ENCODE measurements at regions not wholly inside any gene's neighbourhood (a gene's known extent, or its start where the extent isn't known, plus 50 kb on each side); places are given as distances from the start of the nearest gene placed in this dataset.

DNA sequence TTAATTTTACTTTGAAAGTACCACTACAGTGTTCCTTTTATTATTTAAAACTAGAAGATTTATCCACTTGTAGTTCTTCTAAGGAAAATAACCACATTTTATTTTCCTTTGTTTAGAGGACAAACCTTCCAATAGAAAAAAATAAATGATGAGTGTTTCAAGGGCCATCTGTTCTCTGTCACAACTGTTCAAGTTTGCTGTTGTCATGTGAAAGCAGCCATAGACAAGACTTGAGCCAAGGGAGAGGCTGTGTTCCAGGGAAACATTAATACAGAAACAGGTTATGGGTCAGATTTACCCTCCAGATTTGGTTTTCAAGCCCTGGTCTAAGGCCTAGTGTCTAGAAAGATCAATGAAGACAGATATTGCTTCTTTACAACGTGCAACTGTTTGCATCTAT lies 463.6 kb downstream of the C6orf118 start:
- Histone ChIP-seq H3K36me3 (ENCODE audit: control insufficient read depth in 2 of 2, extremely low read depth in 1 of 2, insufficient read depth in 2 of 2, low read length in 2 of 2) (no peaks in the 10 kb centered on the region), H4K20me1 (ENCODE audit: control insufficient read depth, extremely low read depth, insufficient read depth, low read length) (no peaks in the 10 kb centered on the region), H3K9me1 (ENCODE audit: control insufficient read depth, extremely low read depth, insufficient read depth, low read length) (no peaks in the 10 kb centered on the region), H3K4me3 (ENCODE audit: control insufficient read depth in 2 of 3, extremely low read depth in 1 of 3, insufficient read depth in 2 of 3, low read depth in 1 of 3, low read length in 3 of 3) (no peak overlapping the region), H3K27ac (ENCODE audit: control insufficient read depth, insufficient read depth, low read length) (no peak overlapping the region), H2AFZ (ENCODE audit: control insufficient read depth, low read length) (no peak overlapping the region), H3K9ac (ENCODE audit: control insufficient read depth, extremely low read depth, insufficient read depth, low read length) (no peak overlapping the region), H3K4me1 (ENCODE audit: control insufficient read depth, extremely low read depth, insufficient read depth, low read length) (no peaks in the 10 kb centered on the region), H3K4me2 (ENCODE audit: control insufficient read depth, extremely low read depth, insufficient read depth, low read depth, low read length) (no peak overlapping the region), H3K9me3 (ENCODE audit: control insufficient read depth, low read depth, low read length) (no peaks in the 10 kb centered on the region), H3K27me3 (ENCODE audit: control insufficient read depth, extremely low read depth, insufficient read depth, low read length) (no peaks in the 10 kb centered on the region), H3K79me2 (ENCODE audit: control insufficient read depth, insufficient read depth, low read length) (no peaks in the 10 kb centered on the region)
- FAIRE-seq (no peak), DNase-seq (ENCODE audit: low read depth, low spot score) (no peak)
- TF ChIP-seq, protein P1, sequence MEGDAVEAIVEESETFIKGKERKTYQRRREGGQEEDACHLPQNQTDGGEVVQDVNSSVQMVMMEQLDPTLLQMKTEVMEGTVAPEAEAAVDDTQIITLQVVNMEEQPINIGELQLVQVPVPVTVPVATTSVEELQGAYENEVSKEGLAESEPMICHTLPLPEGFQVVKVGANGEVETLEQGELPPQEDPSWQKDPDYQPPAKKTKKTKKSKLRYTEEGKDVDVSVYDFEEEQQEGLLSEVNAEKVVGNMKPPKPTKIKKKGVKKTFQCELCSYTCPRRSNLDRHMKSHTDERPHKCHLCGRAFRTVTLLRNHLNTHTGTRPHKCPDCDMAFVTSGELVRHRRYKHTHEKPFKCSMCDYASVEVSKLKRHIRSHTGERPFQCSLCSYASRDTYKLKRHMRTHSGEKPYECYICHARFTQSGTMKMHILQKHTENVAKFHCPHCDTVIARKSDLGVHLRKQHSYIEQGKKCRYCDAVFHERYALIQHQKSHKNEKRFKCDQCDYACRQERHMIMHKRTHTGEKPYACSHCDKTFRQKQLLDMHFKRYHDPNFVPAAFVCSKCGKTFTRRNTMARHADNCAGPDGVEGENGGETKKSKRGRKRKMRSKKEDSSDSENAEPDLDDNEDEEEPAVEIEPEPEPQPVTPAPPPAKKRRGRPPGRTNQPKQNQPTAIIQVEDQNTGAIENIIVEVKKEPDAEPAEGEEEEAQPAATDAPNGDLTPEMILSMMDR (optimal IDR thresholded peaks at IDR 0.05 in 1 of 3, IDR thresholded peaks at IDR 0.05 in 1 of 3, conservative IDR thresholded peaks at IDR 0.05 in 1 of 3; ENCODE audit: extremely low read depth in 1 of 3, insufficient read depth in 2 of 3, low read length in 3 of 3): no peak
- TF ChIP-seq EZH2 (IDR thresholded peaks at IDR 0.05; ENCODE audit: low read length): no peak
- dilution Hi-C loops (cut with MboI; ENCODE audit: extremely low pct_ligation_motif_present, low sequenced_read_pairs): no loop called here

DNA sequence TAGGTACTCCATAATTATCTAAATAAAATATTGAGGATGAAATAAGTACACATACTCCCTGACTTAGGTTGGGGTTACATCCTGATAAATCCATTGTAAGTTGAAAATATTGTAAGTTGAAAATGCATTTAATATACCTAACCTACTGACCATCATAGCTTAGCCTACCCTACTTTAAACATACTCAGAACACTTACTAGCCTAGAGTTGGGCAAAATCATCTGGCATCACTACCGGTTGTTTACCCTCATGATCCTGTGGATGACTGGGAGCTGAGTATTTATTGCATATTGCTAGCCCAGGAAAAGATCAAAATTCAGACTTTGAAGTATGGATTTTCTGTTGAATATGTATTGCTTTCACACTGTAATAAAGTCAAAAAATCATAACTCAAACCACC lies 467.3 kb downstream of the C6orf118 start:
- TF ChIP-seq, protein P1 (optimal IDR thresholded peaks at IDR 0.05 in 1 of 3, IDR thresholded peaks at IDR 0.05 in 1 of 3, conservative IDR thresholded peaks at IDR 0.05 in 1 of 3; ENCODE audit: extremely low read depth in 1 of 3, insufficient read depth in 2 of 3, low read length in 3 of 3): no peak
- H3K4me2 ChIP-seq (ENCODE audit: control insufficient read depth, extremely low read depth, insufficient read depth, low read depth, low read length): no peak overlapping the region
- no peaks in the 10 kb centered on the region for H3K27me3 ChIP-seq (ENCODE audit: control insufficient read depth, extremely low read depth, insufficient read depth, low read length)

More for the DNA sequence above, 467.3 kb downstream of the C6orf118 start:
- H3K4me1 ChIP-seq (ENCODE audit: control insufficient read depth, extremely low read depth, insufficient read depth, low read length): no peaks in the 10 kb centered on the region
- no peaks in the 10 kb centered on the region for H3K36me3 ChIP-seq (ENCODE audit: control insufficient read depth in 2 of 2, extremely low read depth in 1 of 2, insufficient read depth in 2 of 2, low read length in 2 of 2)
- H3K9ac ChIP-seq (ENCODE audit: control insufficient read depth, extremely low read depth, insufficient read depth, low read length): no peak overlapping the region
- FAIRE-seq: no peak
- H3K9me3 ChIP-seq (ENCODE audit: control insufficient read depth, low read depth, low read length): no peaks in the 10 kb centered on the region
- H3K79me2 ChIP-seq (ENCODE audit: control insufficient read depth, insufficient read depth, low read length): no peaks in the 10 kb centered on the region
- DNase-seq (ENCODE audit: low read depth, low spot score): no peak
- H3K27ac ChIP-seq (ENCODE audit: control insufficient read depth, insufficient read depth, low read length): no peak overlapping the region
- H2AFZ ChIP-seq (ENCODE audit: control insufficient read depth, low read length): no peak overlapping the region
- H3K9me1 ChIP-seq (ENCODE audit: control insufficient read depth, extremely low read depth, insufficient read depth, low read length): no peaks in the 10 kb centered on the region
- dilution Hi-C loops (cut with MboI; ENCODE audit: extremely low pct_ligation_motif_present, low sequenced_read_pairs): no loop called here
- no peaks in the 10 kb centered on the region for H4K20me1 ChIP-seq (ENCODE audit: control insufficient read depth, extremely low read depth, insufficient read depth, low read length)
- H3K4me3 ChIP-seq (ENCODE audit: control insufficient read depth in 2 of 3, extremely low read depth in 1 of 3, insufficient read depth in 2 of 3, low read depth in 1 of 3, low read length in 3 of 3): no peak overlapping the region

Measured in keratinocyte (primary cell).